IMR-90 (cell line): ENCODE measurements at regions not wholly inside any gene's neighbourhood (a gene's known extent, or its start where the extent isn't known, plus 50 kb on each side); places are given as distances from the start of the nearest gene placed in this dataset.

Source experiments
- ATAC-seq: fragments of 200-7000 bp; cut with Tn5 transposase; 2 replicates; pipeline ENCODE4 v1.9.1; 2020; ENCODE audit warnings: low read depth, mild to moderate bottlenecking, moderate library complexity
- BruUV-seq: library from RNA; stranded (reverse); fragments of 400-500 nt; replicated peaks from 2 replicates; lab custom pipeline; 2021; lab: Mats Ljungman, UMichigan
- CTCF ChIA-PET: fragments of 300-600 bp; formaldehyde crosslinking; extraction: SDS; loops from one replicate; lab custom pipeline; 2021; ENCODE audit warnings: antibody characterized with exemption; lab: Yijun Ruan, JAX
- POLR2A ChIA-PET: fragments of 300-600 bp; sonication (Branson Sonifier 250); formaldehyde crosslinking; loops from one replicate; lab custom pipeline; 2022; ENCODE audit warnings: antibody characterized with exemption; ENCODE audit not compliant: unreplicated experiment; lab: Charles Lee
- DNase-seq: peaks from one replicate; pipeline ENCODE4 v3.0.0; 2013
- H2AFZ ChIP-seq: replicated peaks from 2 replicates; pipeline ENCODE3; 2013; ENCODE audit warnings: low read length, mild to moderate bottlenecking; ENCODE audit not compliant: poor library complexity
- H2AK5ac ChIP-seq: 2 replicates; pipeline ENCODE4 v1.6.1; 2013; ENCODE audit warnings: low read depth, low read length, inconsistent platforms
- H2AK9ac ChIP-seq: replicated peaks from 2 replicates; pipeline ENCODE3; 2013; ENCODE audit warnings: mild to moderate bottlenecking, low read depth, low read length, moderate library complexity; ENCODE audit not compliant: poor library complexity
- H2BK120ac ChIP-seq: 2 replicates; pipeline ENCODE4 v1.6.1; 2013; ENCODE audit warnings: low read depth, low read length, inconsistent platforms
- H2BK15ac ChIP-seq: 3 replicates; pipeline ENCODE4 v1.6.1; 2013; ENCODE audit warnings: low read depth, low read length, inconsistent platforms
- H2BK20ac ChIP-seq: 2 replicates; pipeline ENCODE4 v1.6.1; 2013; ENCODE audit warnings: low read depth, mild to moderate bottlenecking, inconsistent platforms, low read length, moderate library complexity
- H2BK5ac ChIP-seq: 2 replicates; pipeline ENCODE4 v1.6.1; 2013; ENCODE audit warnings: mild to moderate bottlenecking, low read depth, low read length, inconsistent platforms; ENCODE audit not compliant: poor library complexity, severe bottlenecking
- H3K14ac ChIP-seq: replicated peaks from 2 replicates; pipeline ENCODE4 v1.6.1; 2013; ENCODE audit warnings: low read depth, low read length, inconsistent platforms
- H3K18ac ChIP-seq: 2 replicates; pipeline ENCODE4 v1.6.1; 2013; ENCODE audit warnings: low read depth, low read length, control low read depth
- H3K23ac ChIP-seq: 2 replicates; pipeline ENCODE4 v1.6.1; 2013; ENCODE audit warnings: low read depth, low read length, inconsistent platforms
- H3K27ac ChIP-seq: 2 replicates; pipeline ENCODE4 v1.5.1; 2013; ENCODE audit warnings: mild to moderate bottlenecking, control low read depth, low read length; ENCODE audit not compliant: insufficient read depth
- H3K27me3 ChIP-seq: 2 replicates; pipeline ENCODE4 v1.6.1; 2013; ENCODE audit warnings: low read length; ENCODE audit not compliant: control insufficient read depth, insufficient read depth
- H3K36me3 ChIP-seq: 2 replicates; pipeline ENCODE4 v1.6.1; 2013; ENCODE audit warnings: low read length, mixed read lengths; ENCODE audit not compliant: control insufficient read depth, insufficient read depth
- H3K4ac ChIP-seq: 2 replicates; pipeline ENCODE4 v1.6.1; 2013; ENCODE audit warnings: low read depth, low read length, inconsistent platforms
- H3K4me1 ChIP-seq: 2 replicates; pipeline ENCODE4 v1.6.1; 2013; ENCODE audit warnings: low read length, mixed read lengths; ENCODE audit not compliant: control insufficient read depth, insufficient read depth
- H3K4me2 ChIP-seq: 2 replicates; pipeline ENCODE4 v1.6.1; 2013; ENCODE audit warnings: low read depth, mild to moderate bottlenecking, control low read depth, low read length, moderate library complexity
- H3K4me3 ChIP-seq: 2 replicates; pipeline ENCODE4 v1.5.1; 2013; ENCODE audit warnings: low read depth, mild to moderate bottlenecking, control low read depth, low read length, moderate library complexity; ENCODE audit not compliant: insufficient read depth
- H3K56ac ChIP-seq: 2 replicates; pipeline ENCODE4 v1.6.1; 2013; ENCODE audit warnings: low read length, inconsistent platforms; ENCODE audit not compliant: insufficient read depth; ENCODE audit errors: extremely low read depth
- H3K79me1 ChIP-seq, 2 experiments: 2 replicates each; pipeline ENCODE4 v1.6.1; 2013; ENCODE audit warnings: low read length in 2 of 2, inconsistent platforms in 1 of 2, low read depth in 1 of 2
- H3K9ac ChIP-seq: 2 replicates; pipeline ENCODE4 v1.6.1; 2013; ENCODE audit warnings: low read depth, low read length, control low read depth
- H3K9me1 ChIP-seq: 2 replicates; pipeline ENCODE4 v1.6.1; 2013; ENCODE audit warnings: low read length, inconsistent platforms; ENCODE audit not compliant: insufficient read depth
- H3K9me3 ChIP-seq: 2 replicates; pipeline ENCODE4 v1.6.1; 2013; ENCODE audit warnings: low read length; ENCODE audit not compliant: control insufficient read depth, insufficient read depth
- H4K20me1 ChIP-seq: 2 replicates; pipeline ENCODE4 v1.6.1; 2013; ENCODE audit warnings: low read length, inconsistent platforms; ENCODE audit not compliant: insufficient read depth
- H4K5ac ChIP-seq: 2 replicates; pipeline ENCODE4 v1.6.1; 2013; ENCODE audit warnings: mild to moderate bottlenecking, low read depth, low read length, control low read depth
- H4K8ac ChIP-seq, 2 experiments: 2 replicates each; pipeline ENCODE4 v1.6.1; 2013; ENCODE audit warnings: low read depth in 2 of 2, low read length in 2 of 2, control low read depth in 1 of 2, inconsistent platforms in 1 of 2
- H4K91ac ChIP-seq: 2 replicates; pipeline ENCODE4 v1.6.1; 2013; ENCODE audit warnings: low read depth, low read length, inconsistent platforms; ENCODE audit not compliant: insufficient read depth
- BHLHE40 ChIP-seq: fragments of 150-350 bp; IDR thresholded peaks from 2 replicates; pipeline ENCODE4 v1.6.1; 2016; ENCODE audit warnings: mild to moderate bottlenecking, low read depth, low read length
- CEBPB ChIP-seq: IDR thresholded peaks from 2 replicates; pipeline ENCODE4 v1.6.1; 2012; ENCODE audit warnings: low read depth, low read length, improper control_type of control experiment
- CHD1 ChIP-seq: IDR thresholded peaks from 2 replicates; pipeline ENCODE4 v1.6.1; 2012; ENCODE audit warnings: low read depth, low read length, improper control_type of control experiment
- CTCF ChIP-seq: conservative IDR thresholded peaks from 2 replicates; pipeline ENCODE4 v1.5.1; 2012; ENCODE audit warnings: mild to moderate bottlenecking, low read depth, low read length, improper control_type of control experiment
- ELK1 ChIP-seq: fragments of 150-350 bp; IDR thresholded peaks from 2 replicates; pipeline ENCODE4 v1.6.1; 2016; ENCODE audit warnings: low read depth, mild to moderate bottlenecking, low read length, moderate library complexity, borderline replicate concordance
- FOS ChIP-seq: fragments of 150-350 bp; IDR thresholded peaks from 2 replicates; pipeline ENCODE4 v1.6.1; 2016; ENCODE audit warnings: low read depth, low read length
- MAFK ChIP-seq: IDR thresholded peaks from 2 replicates; pipeline ENCODE4 v1.6.1; 2012; ENCODE audit warnings: low read depth, low read length, improper control_type of control experiment
- MAZ ChIP-seq: IDR thresholded peaks from 2 replicates; pipeline ENCODE4 v1.6.1; 2012; ENCODE audit warnings: low read depth, mild to moderate bottlenecking, low read length, improper control_type of control experiment, moderate library complexity, borderline replicate concordance
- MXI1 ChIP-seq: IDR thresholded peaks from 2 replicates; pipeline ENCODE4 v1.6.1; 2012; ENCODE audit warnings: low read depth, mild to moderate bottlenecking, low read length, moderate library complexity, borderline replicate concordance
- NFE2L2 ChIP-seq: fragments of 150-350 bp; IDR thresholded peaks from 2 replicates; pipeline ENCODE4 v1.6.1; 2016; ENCODE audit warnings: low read depth, mild to moderate bottlenecking, low read length
- POLR2A ChIP-seq: IDR thresholded peaks from 2 replicates; pipeline ENCODE4 v1.6.1; 2012; ENCODE audit warnings: mild to moderate bottlenecking, low read depth, low read length
- RAD21 ChIP-seq: IDR thresholded peaks from 2 replicates; pipeline ENCODE4 v1.6.1; 2012; ENCODE audit warnings: low read length, improper control_type of control experiment
- RCOR1 ChIP-seq: IDR thresholded peaks from 2 replicates; pipeline ENCODE4 v1.6.1; 2012; ENCODE audit warnings: mild to moderate bottlenecking, low read length, improper control_type of control experiment; ENCODE audit not compliant: insufficient replicate concordance
- RFX5 ChIP-seq: IDR thresholded peaks from 2 replicates; pipeline ENCODE4 v1.8.0; 2012; ENCODE audit warnings: low read depth, mild to moderate bottlenecking, low read length, moderate library complexity
- SMC3 ChIP-seq: fragments of 150-350 bp; IDR thresholded peaks from 2 replicates; pipeline ENCODE4 v1.6.1; 2016; ENCODE audit warnings: low read depth, mild to moderate bottlenecking, antibody characterized with exemption, low read length, moderate library complexity
- USF2 ChIP-seq: fragments of 150-350 bp; IDR thresholded peaks from 2 replicates; pipeline ENCODE4 v1.6.1; 2017; ENCODE audit warnings: mild to moderate bottlenecking, antibody characterized with exemption, low read length, low read depth
- WGBS, 2 experiments: methylation state at CpG; one replicate each; pipeline versions ENCODE4 v1.1.5 to v1.1.7; 2013; ENCODE audit warnings: missing lambda C conversion rate in 2 of 2; ENCODE audit not compliant: insufficient read length in 1 of 2; ENCODE audit errors: extremely low coverage in 2 of 2; 5-methylcytosine and 5-hydroxymethylcytosine counted together
- dilution Hi-C: fragments of 300-500 bp; cut with HindIII; formaldehyde crosslinking; loops from one replicate; pipeline ENCODE4 v1.14.3; 2018; ENCODE audit warnings: low sequenced_read_pairs; ENCODE audit not compliant: unreplicated experiment
- in situ Hi-C: fragments of 300-500 bp; cut with MboI; formaldehyde crosslinking; loops from 3 replicates; pipeline ENCODE4 v1.14.3; 2019; ENCODE audit warnings: low sequenced_read_pairs, inconsistent platforms, mixed read lengths
- intact Hi-C: fragments of 100-400 bp; cut with micrococcal nuclease; formaldehyde crosslinking; loops from 2 replicates; pipeline ENCODE4 v1.10.0; 2022

- dilution Hi-C loops = no loop called here
- Histone ChIP-seq H4K8ac (no peak overlapping the region), H2AK9ac (no peak overlapping the region), H3K4me1 (no peaks in the 10 kb centered on the region), H4K91ac (no peak overlapping the region), H3K14ac (no peak overlapping the region), H2AK5ac (no peak overlapping the region), H3K27ac (no peak overlapping the region), H3K18ac (no peak overlapping the region), H2AFZ (no peak overlapping the region), H3K9ac (no peak overlapping the region), H2BK20ac (no peak overlapping the region), H3K23ac (no peak overlapping the region), H3K56ac (no peak overlapping the region), H4K5ac (no peak overlapping the region), H2BK5ac (no peak overlapping the region), H3K9me3 (peaks cover 5% of the 10 kb centered on the region), H3K27me3 (no peaks in the 10 kb centered on the region), H2BK120ac (no peak overlapping the region), H3K9me1 (no peaks in the 10 kb centered on the region), H3K4ac (no peak overlapping the region), H3K79me1 (no peaks in the 10 kb centered on the region), H3K4me3 (no peak overlapping the region), H2BK15ac (no peak overlapping the region), H3K36me3 (no peaks in the 10 kb centered on the region), H4K20me1 (no peaks in the 10 kb centered on the region), H3K4me2 (no peak overlapping the region)
- CTCF ChIA-PET = interaction anchor here (0.7 kb wide), 1 partner anchor 403 kb away, joined by 3 read pairs; no protein-coding TSS in a partner anchor
- WGBS, 2 experiments = 20% methylated on average over 1 of the region's 1 CpG; no CpG with 5 or more reads in 1 of the 2 experiments
- DNase-seq = no peak
- TF ChIP-seq CHD1 (no peak), MAZ (no peak), RFX5 (no peak), MAFK (no peak), RAD21 (no peak), USF2 (no peak), ELK1 (no peak), CTCF (no peak), POLR2A (no peak), BHLHE40 (no peak), NFE2L2 (no peak), RCOR1 (no peak), SMC3 (no peak), MXI1 (no peak), FOS (no peak), CEBPB (no peak)
- in situ Hi-C loops = no loop called here
- POLR2A ChIA-PET = interaction anchor here (0.6 kb wide), 1 partner anchor 9 kb away, joined by 3 read pairs; no protein-coding TSS in a partner anchor
- ATAC-seq = no peak
- intact Hi-C loops = no loop called here
- no TSS peak for BruUV-seq
Measured at GRCh38 chr1:60571811-60572210, 498.2 kb upstream of the C1orf87 start.
